T-helper 1 cell treated with Interleukin-12 subunit alpha and Interleukin-12 subunit beta and Interleukin-4 antibody, amounts not matched to agents 30 ng/mL and 1 ng/mL, for 36 hours (primary cell): ENCODE measurements at regions not wholly inside any gene's neighbourhood (a gene's known extent, or its start where the extent isn't known, plus 50 kb on each side); places are given as distances from the start of the nearest gene placed in this dataset.

Experiments
- intact Hi-C: fragments of 100-400 bp; cut with micrococcal nuclease; formaldehyde crosslinking; loops from one replicate; pipeline ENCODE4 v1.15.1; 2024

GRCh38 chr10:43879742-43880141 lies 231.1 kb upstream of the ZNF32 start:
- intact Hi-C loops: no loop called here

- intact Hi-C loops: no loop called here
These were observed 230.5 kb upstream of the ZNF32 start for GRCh38 chr10:43879162-43879561.

GRCh38 chr10:43878386-43878785 lies 229.7 kb upstream of the ZNF32 start:
- intact Hi-C loops: no loop called here

- intact Hi-C loops: no loop called here
These were observed 228.3 kb upstream of the ZNF32 start for GRCh38 chr10:43876976-43877375.

GRCh38 chr10:43874984-43875383 lies 226.3 kb upstream of the ZNF32 start:
- intact Hi-C loops: no loop called here

- intact Hi-C loops: no loop called here
These were observed 225.0 kb upstream of the ZNF32 start for GRCh38 chr10:43873717-43874116.

GRCh38 chr10:43872644-43873043 lies 224.0 kb upstream of the ZNF32 start:
- intact Hi-C loops: no loop called here

DNA sequence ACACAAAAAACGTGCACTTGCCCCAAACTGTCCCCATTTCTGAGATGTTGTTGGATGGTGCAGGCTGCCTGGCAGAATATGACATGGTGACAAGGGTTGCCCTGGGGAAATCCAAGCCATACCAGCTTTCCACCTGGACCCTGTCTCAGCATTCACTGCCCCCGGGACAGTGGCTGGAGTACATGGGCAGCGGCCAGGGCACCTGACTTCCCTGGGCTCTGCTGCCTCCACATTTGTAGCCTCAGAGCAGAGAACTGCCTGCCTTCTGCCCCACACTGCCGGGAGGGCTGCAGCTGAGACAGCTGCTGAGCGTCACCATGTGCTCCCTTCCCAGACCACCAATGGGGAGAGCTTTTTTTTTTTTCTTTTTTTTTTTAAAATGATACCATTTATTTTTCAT lies 222.9 kb upstream of the ZNF32 start:
- intact Hi-C loops: no loop called here

DNA sequence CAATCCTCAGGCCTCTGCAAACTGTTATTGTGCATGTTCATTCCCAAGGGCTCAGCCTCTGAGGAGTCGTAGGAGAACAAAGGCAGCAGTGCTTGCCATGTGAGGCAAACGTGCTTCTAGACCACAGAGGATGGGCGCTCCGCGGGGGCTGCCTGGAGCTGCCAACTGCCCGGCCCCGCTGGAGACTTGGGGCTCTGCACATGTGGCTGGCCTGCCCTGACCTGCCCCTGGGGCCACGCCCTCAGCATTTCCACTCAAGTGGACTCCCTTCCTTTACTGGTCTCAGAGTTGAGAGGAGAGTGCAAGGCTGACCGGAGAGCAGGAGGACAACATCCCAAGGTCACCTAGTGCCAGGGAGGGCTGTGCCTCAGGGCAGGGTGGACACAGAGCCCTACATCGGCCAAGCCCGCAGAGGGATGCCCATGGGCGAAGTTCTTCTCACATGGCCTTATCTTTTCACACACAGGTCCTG lies 222.3 kb upstream of the ZNF32 start:
- intact Hi-C loops: no loop called here

GRCh38 chr10:43869669-43870322 lies 221.1 kb upstream of the ZNF32 start:
- intact Hi-C loops: no loop called here

DNA sequence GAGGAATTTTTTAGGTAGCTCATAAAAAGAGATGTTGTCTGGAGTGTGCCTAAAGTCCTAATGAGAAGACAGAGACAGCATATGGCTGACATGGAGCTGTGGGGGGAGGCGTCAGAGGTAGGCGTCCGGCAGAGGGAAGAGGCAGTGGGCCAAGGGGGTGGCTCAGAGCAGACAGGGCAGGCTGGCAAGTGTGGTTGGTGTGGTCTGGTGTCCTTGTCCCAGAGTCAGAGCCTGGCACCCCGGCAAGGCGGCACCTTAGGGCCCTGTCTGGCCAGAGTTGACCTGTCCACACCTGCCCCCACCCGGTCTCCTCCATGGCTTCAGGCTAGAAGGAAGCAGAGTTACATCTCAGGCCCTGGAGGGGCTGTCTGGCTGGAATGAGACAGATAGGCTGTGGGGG lies 220.3 kb upstream of the ZNF32 start:
- intact Hi-C loops: no loop called here

- intact Hi-C loops: no loop called here
These were observed 219.2 kb upstream of the ZNF32 start for GRCh38 chr10:43867667-43868565.

GRCh38 chr10:43867113-43867512 lies 218.4 kb upstream of the ZNF32 start:
- intact Hi-C loops: no loop called here

GRCh38 chr10:43866712-43867111 lies 218.0 kb upstream of the ZNF32 start:
- intact Hi-C loops: no loop called here

DNA sequence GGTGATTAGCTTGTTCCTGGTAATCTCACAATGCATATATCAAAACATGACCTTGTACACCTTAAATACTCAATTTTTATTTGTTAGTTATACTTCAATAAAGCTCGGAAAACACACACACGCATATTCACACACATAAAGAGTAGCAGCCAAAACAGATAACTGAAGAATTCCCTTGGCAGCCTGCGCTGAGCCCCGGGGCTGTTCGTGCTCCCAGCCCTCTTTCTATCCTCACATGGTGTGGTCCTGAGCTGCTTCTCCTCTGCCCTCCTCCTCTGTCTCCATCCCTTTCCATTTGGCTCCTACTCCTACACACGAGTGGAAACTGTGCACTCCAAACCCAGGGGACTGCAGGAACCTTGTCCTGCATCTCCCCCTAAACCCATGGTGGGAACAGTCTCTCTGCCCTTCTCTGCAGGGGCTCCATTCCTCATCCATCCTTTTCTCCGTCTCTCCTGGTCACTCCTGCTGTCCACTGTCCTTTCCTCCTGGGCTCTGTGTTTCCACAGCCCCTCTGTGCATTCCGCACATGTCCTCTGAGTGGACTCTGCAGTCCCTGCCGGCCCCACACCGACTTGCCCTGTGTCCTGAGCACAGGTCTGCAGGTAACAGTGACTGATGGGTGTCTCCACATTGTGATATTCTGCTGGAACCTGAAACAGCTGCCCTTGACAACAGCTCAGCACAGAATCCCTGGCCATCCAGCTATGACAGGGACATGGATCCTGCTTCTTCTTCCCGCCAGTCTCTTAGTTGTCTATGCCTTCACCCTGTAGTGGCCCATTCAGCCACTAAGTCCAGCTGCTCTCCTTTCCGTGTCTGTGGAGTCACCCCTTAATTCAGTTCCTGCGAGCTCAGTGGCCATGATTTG lies 216.8 kb upstream of the ZNF32 start:
- intact Hi-C loops: no loop called here

GRCh38 chr10:43864656-43865055 lies 216.0 kb upstream of the ZNF32 start:
- intact Hi-C loops: no loop called here

- intact Hi-C loops: no loop called here
These were observed 215.3 kb upstream of the ZNF32 start for GRCh38 chr10:43863859-43864591.

DNA sequence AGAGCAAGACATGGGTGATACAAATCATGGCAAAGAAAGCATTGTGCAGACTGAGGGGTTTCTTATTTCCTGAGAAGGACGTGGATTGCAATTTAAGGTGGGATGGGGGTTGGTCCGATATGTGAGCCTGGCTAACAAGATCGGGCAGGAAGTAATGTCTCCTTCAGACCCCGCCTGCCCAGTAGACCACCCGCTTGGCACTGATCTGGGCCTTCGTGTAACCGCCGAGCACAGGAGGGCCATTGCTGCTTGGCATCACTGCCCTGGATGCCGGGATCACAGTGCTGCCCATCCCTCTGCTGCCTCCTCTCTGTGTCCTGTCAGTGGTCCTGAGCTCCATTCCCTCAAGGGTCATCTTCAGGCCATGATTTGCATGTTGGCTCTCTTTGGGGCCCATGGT lies 214.6 kb upstream of the ZNF32 start:
- intact Hi-C loops: no loop called here

- intact Hi-C loops: no loop called here
These were observed 214.1 kb upstream of the ZNF32 start for GRCh38 chr10:43862756-43863155.

- intact Hi-C loops: no loop called here
These were observed 213.5 kb upstream of the ZNF32 start for GRCh38 chr10:43861966-43862751.
